Panc1 (cell line): ENCODE measurements at regions not wholly inside any gene's neighbourhood (a gene's known extent, or its start where the extent isn't known, plus 50 kb on each side); places are given as distances from the start of the nearest gene placed in this dataset.

ENCODE experiments used
- ATAC-seq: fragments of 200-7000 bp; cut with Tn5 transposase; 2 replicates; pipeline ENCODE4 v1.9.1; 2020; ENCODE audit warnings: mild to moderate bottlenecking, moderate library complexity
- BruUV-seq: library from RNA; stranded (reverse); fragments of 400-500 nt; replicated peaks from 2 replicates; lab custom pipeline; 2021; lab: Mats Ljungman, UMichigan
- CTCF ChIA-PET: fragments of 300-600 bp; sonication (Branson Sonifier 250); formaldehyde crosslinking; loops from one replicate; lab custom pipeline; 2022; ENCODE audit warnings: antibody characterized with exemption; lab: Charles Lee
- POLR2A ChIA-PET: fragments of 300-600 bp; sonication (Branson Sonifier 250); formaldehyde crosslinking; loops from one replicate; lab custom pipeline; 2022; ENCODE audit warnings: antibody characterized with exemption; lab: Charles Lee
- DNase-seq: peaks from one replicate; pipeline ENCODE4 v3.0.0-alpha.2; 2010; ENCODE audit warnings: low read depth, low spot score
- H3K27ac ChIP-seq: 2 replicates; pipeline ENCODE4 v1.5.1; 2011; ENCODE audit warnings: mild to moderate bottlenecking, low read length, inconsistent platforms
- H3K27me3 ChIP-seq: fragments of 200-500 bp; sonication (Bioruptor generic); 2 replicates; pipeline ENCODE4 v1.6.0; 2014; ENCODE audit warnings: low read length, inconsistent platforms; ENCODE audit not compliant: control insufficient read depth, insufficient read depth
- H3K36me3 ChIP-seq: fragments of 200-500 bp; sonication (Bioruptor generic); 2 replicates; pipeline ENCODE4 v1.5.1; 2014; ENCODE audit warnings: inconsistent platforms, mild to moderate bottlenecking, low read length, moderate library complexity; ENCODE audit not compliant: control insufficient read depth, insufficient read depth
- H3K4me1 ChIP-seq: 2 replicates; pipeline ENCODE4 v1.5.1; 2011; ENCODE audit warnings: inconsistent platforms, mild to moderate bottlenecking, low read length, moderate library complexity; ENCODE audit not compliant: control insufficient read depth, insufficient read depth
- H3K4me3 ChIP-seq, 2 experiments: 2 replicates each; pipeline ENCODE4 v1.5.1; 2011 to 2012; ENCODE audit warnings: low read depth in 2 of 2, low read length in 2 of 2, mild to moderate bottlenecking in 2 of 2, inconsistent platforms in 1 of 2, moderate library complexity in 1 of 2
- H3K9me3 ChIP-seq: fragments of 200-500 bp; sonication (Bioruptor generic); 2 replicates; pipeline ENCODE4 v1.5.1; 2014; ENCODE audit warnings: low read depth, mild to moderate bottlenecking, inconsistent platforms, low read length, moderate library complexity; ENCODE audit not compliant: control insufficient read depth, insufficient read depth
- CTCF ChIP-seq: fragments of 450-650 bp; IDR thresholded peaks from 2 replicates; pipeline ENCODE4 v1.5.1; 2017; ENCODE audit warnings: mild to moderate bottlenecking
- POLR2AphosphoS5 ChIP-seq: IDR thresholded peaks from 2 replicates; pipeline ENCODE4 v1.6.1; 2012; ENCODE audit warnings: mild to moderate bottlenecking, low read depth, low read length, moderate library complexity
- REST ChIP-seq, 2 experiments: IDR thresholded peaks; 2 replicates each; pipeline ENCODE4 v1.6.1; 2011 to 2012; ENCODE audit warnings: low read depth in 2 of 2, control low read depth in 1 of 2, low read length in 1 of 2, mild to moderate bottlenecking in 1 of 2, moderate library complexity in 1 of 2; ENCODE audit not compliant: insufficient read depth in 1 of 2
- SIN3A ChIP-seq: IDR thresholded peaks from 2 replicates; pipeline ENCODE4 v1.6.1; 2012; ENCODE audit warnings: low read depth, mild to moderate bottlenecking, low read length, moderate library complexity, borderline replicate concordance; ENCODE audit not compliant: insufficient read depth
- TCF7L2 ChIP-seq: IDR thresholded peaks from 2 replicates; pipeline ENCODE4 v1.6.1; 2011; ENCODE audit warnings: mild to moderate bottlenecking, low read depth, low read length, inconsistent platforms
- in situ Hi-C: cut with HindIII; loops from 2 replicates; pipeline ENCODE4 v1.10.0; 2016; ENCODE audit warnings: low sequenced_read_pairs, low pct_unique_long_range_greater_than_20kb
- intact Hi-C: fragments of 100-400 bp; cut with micrococcal nuclease; formaldehyde crosslinking; loops from one replicate; pipeline ENCODE4 v1.10.0; 2022; ENCODE audit not compliant: unreplicated experiment

GRCh38 chr20:39190666-39191570 is 228.8 kb downstream of the DHX35 start:
- intact Hi-C loops (no loop called here), in situ Hi-C loops (no loop called here)
- no peaks in the 10 kb centered on the region for H3K9me3 ChIP-seq
- ChIA-PET CTCF (no interaction called here), POLR2A (no interaction called here)
- no peak overlapping the region for H3K4me3 ChIP-seq
- H3K27ac ChIP-seq: no peak overlapping the region
- TF ChIP-seq POLR2AphosphoS5 (no peak), CTCF (no peak), SIN3A (no peak), REST (IDR thresholded peaks at IDR 0.05; ENCODE audit: insufficient read depth in 1 of 2, low read depth in 2 of 2, low read length in 1 of 2) (no peak), TCF7L2 (no peak)
- peak; percentile 73 for DNase-seq
- peak; percentile 98 for ATAC-seq
- no TSS peak for BruUV-seq
- no peaks in the 10 kb centered on the region for H3K36me3 ChIP-seq
- peaks cover 3% of the 10 kb centered on the region; the same call in 1 of the 2 replicates for H3K4me1 ChIP-seq
- H3K27me3 ChIP-seq: no peaks in the 10 kb centered on the region

- TF ChIP-seq SIN3A (no peak), REST (IDR thresholded peaks at IDR 0.05; ENCODE audit: insufficient read depth in 1 of 2, low read depth in 2 of 2, low read length in 1 of 2) (no peak), POLR2AphosphoS5 (no peak), TCF7L2 (no peak), CTCF (no peak)
- H3K4me3 ChIP-seq: no peak overlapping the region
- peaks cover 3% of the 10 kb centered on the region; the same call in 1 of the 2 replicates for H3K4me1 ChIP-seq
- no peak overlapping the region for H3K27ac ChIP-seq
- H3K9me3 ChIP-seq: no peaks in the 10 kb centered on the region
- DNase-seq: no peak
- no peaks in the 10 kb centered on the region for H3K27me3 ChIP-seq
- ChIA-PET CTCF (no interaction called here), POLR2A (no interaction called here)
- intact Hi-C loops (no loop called here), in situ Hi-C loops (no loop called here)
- no peak for ATAC-seq
- no peaks in the 10 kb centered on the region for H3K36me3 ChIP-seq
- no TSS peak for BruUV-seq
Measured at GRCh38 chr20:39188266-39188765, 226.2 kb downstream of the DHX35 start.
